CD4-positive, alpha-beta memory T cell (primary cell): ENCODE measurements at regions not wholly inside any gene's neighbourhood (a gene's known extent, or its start where the extent isn't known, plus 50 kb on each side); places are given as distances from the start of the nearest gene placed in this dataset.

ENCODE experiments used
- CTCF ChIA-PET: fragments of 350-600 bp; sonication (Branson Sonifier 250); formaldehyde crosslinking; loops from one replicate; lab custom pipeline; 2021; ENCODE audit warnings: inconsistent platforms; ENCODE audit not compliant: partially characterized antibody; lab: Charles Lee
- POLR2A ChIA-PET: fragments of 350-600 bp; sonication (Branson Sonifier 250); formaldehyde crosslinking; loops from one replicate; lab custom pipeline; 2021; ENCODE audit not compliant: partially characterized antibody; lab: Charles Lee
- DNase-seq, 5 donors: peaks; one replicate each; pipeline versions ENCODE4 v3.0.0 to v3.0.0-alpha.2; 2020 to 2022; ENCODE audit warnings: mixed read lengths in 1 of 5
- H3K27ac ChIP-seq: one replicate; pipeline ENCODE4 v1.7.0; 2013; ENCODE audit warnings: low read depth, low read length
- H3K27me3 ChIP-seq: 2 replicates; pipeline ENCODE4 v1.7.0; 2013; ENCODE audit warnings: mild to moderate bottlenecking, low read length, moderate library complexity; ENCODE audit not compliant: insufficient read depth
- H3K36me3 ChIP-seq: 2 replicates; pipeline ENCODE4 v1.7.0; 2013; ENCODE audit warnings: mild to moderate bottlenecking, low read length, moderate library complexity; ENCODE audit not compliant: insufficient read depth
- H3K4me1 ChIP-seq: 2 replicates; pipeline ENCODE4 v1.7.0; 2013; ENCODE audit warnings: mild to moderate bottlenecking, low read length, moderate library complexity; ENCODE audit not compliant: insufficient read depth
- H3K4me3 ChIP-seq, 2 donors: one replicate each; pipeline ENCODE4 v1.7.0; 2013; ENCODE audit warnings: low read length in 2 of 2, mild to moderate bottlenecking in 1 of 2
- H3K9me3 ChIP-seq, 2 donors: one replicate each; pipeline ENCODE4 v1.7.0; 2013; ENCODE audit warnings: low read length in 2 of 2, control low read depth in 1 of 2; ENCODE audit not compliant: control insufficient read depth in 1 of 2
- H3K27ac Mint-ChIP-seq, 7 donors: one replicate each; pipeline ENCODE4 v1.8.0; 2020 to 2021; ENCODE audit warnings: mixed read lengths in 7 of 7, mild to moderate bottlenecking in 6 of 7, inconsistent platforms in 3 of 7, moderate library complexity in 3 of 7
- H3K27me3 Mint-ChIP-seq, 2 donors: one replicate each; pipeline ENCODE4 v1.8.0; 2020 to 2021; ENCODE audit warnings: mixed read lengths in 2 of 2
- H3K36me3 Mint-ChIP-seq, 2 donors: one replicate each; pipeline ENCODE4 v1.8.0; 2020 to 2021; ENCODE audit warnings: mixed read lengths in 2 of 2, inconsistent platforms in 1 of 2, mild to moderate bottlenecking in 1 of 2
- H3K4me1 Mint-ChIP-seq, 4 donors: one replicate each; pipeline ENCODE4 v1.8.0; 2020 to 2021; ENCODE audit warnings: mixed read lengths in 4 of 4, mild to moderate bottlenecking in 1 of 4
- H3K4me3 Mint-ChIP-seq, 8 donors: one replicate each; pipeline ENCODE4 v1.8.0; 2020 to 2021; ENCODE audit warnings: mixed read lengths in 8 of 8, mild to moderate bottlenecking in 7 of 8, moderate library complexity in 6 of 8, inconsistent platforms in 3 of 8
- H3K9me3 Mint-ChIP-seq, 8 donors: one replicate each; pipeline ENCODE4 v1.8.0; 2020 to 2021; ENCODE audit warnings: mixed read lengths in 8 of 8, mild to moderate bottlenecking in 5 of 8, inconsistent platforms in 3 of 8, moderate library complexity in 1 of 8
- intact Hi-C: fragments of 100-400 bp; cut with micrococcal nuclease; formaldehyde crosslinking; loops from one replicate; pipeline ENCODE4 v1.15.1; 2023

GRCh38 chr2:48017136-48017535, 110.8 kb upstream of the FBXO11 start:
- no peak overlapping the region for H3K4me3 Mint-ChIP-seq
- Histone ChIP-seq H3K9me3 (no peaks in the 10 kb centered on the region), H3K4me3 (no peak overlapping the region), H3K4me1 (no peaks in the 10 kb centered on the region), H3K36me3 (no peaks in the 10 kb centered on the region), H3K27ac (no peak overlapping the region), H3K27me3 (no peaks in the 10 kb centered on the region)
- H3K4me1 Mint-ChIP-seq: no peaks in the 10 kb centered on the region
- H3K36me3 Mint-ChIP-seq: peaks cover 0 to 1% of the 10 kb centered on the region in 2 donors
- ChIA-PET CTCF (interaction anchor here (1.3 to 1.4 kb wide), 3 partner anchors 14 to 160 kb away, joined by 3 to 4 read pairs (median 4); partner anchors contain the start of gene FBXO11), POLR2A (no interaction called here)
- H3K9me3 Mint-ChIP-seq: peaks cover 0 to 17% (median 5%) of the 10 kb centered on the region in 8 donors
- intact Hi-C loops: no loop called here
- H3K27me3 Mint-ChIP-seq: peaks cover 14 to 20% of the 10 kb centered on the region in 2 donors
- no peak for DNase-seq
- no peak overlapping the region for H3K27ac Mint-ChIP-seq

GRCh38 chr2:48018480-48018879, 112.2 kb upstream of the FBXO11 start:
- Mint-ChIP-seq H3K4me3 (no peak overlapping the region), H3K27me3 (peaks cover 17 to 20% of the 10 kb centered on the region in 2 donors), H3K9me3 (peaks cover 0 to 17% (median 5%) of the 10 kb centered on the region in 8 donors), H3K27ac (no peak overlapping the region), H3K4me1 (no peaks in the 10 kb centered on the region), H3K36me3 (peaks cover 0 to 1% of the 10 kb centered on the region in 2 donors)
- no peaks in the 10 kb centered on the region for H3K27me3 ChIP-seq
- H3K36me3 ChIP-seq: no peaks in the 10 kb centered on the region
- ChIA-PET POLR2A (no interaction called here), CTCF (no interaction called here)
- DNase-seq: no peak
- H3K27ac ChIP-seq: no peak overlapping the region
- H3K4me1 ChIP-seq: no peaks in the 10 kb centered on the region
- no peak overlapping the region for H3K4me3 ChIP-seq
- no peaks in the 10 kb centered on the region for H3K9me3 ChIP-seq
- intact Hi-C loops: no loop called here

GRCh38 chr2:48026865-48027264, 120.6 kb upstream of the FBXO11 start:
- H3K27ac ChIP-seq: no peak overlapping the region
- Mint-ChIP-seq H3K4me3 (no peak overlapping the region), H3K36me3 (no peaks in the 10 kb centered on the region), H3K4me1 (no peaks in the 10 kb centered on the region), H3K27ac (no peak overlapping the region), H3K9me3 (no peaks in the 10 kb centered on the region), H3K27me3 (peaks cover 5 to 11% of the 10 kb centered on the region in 2 donors)
- no peaks in the 10 kb centered on the region for H3K9me3 ChIP-seq
- POLR2A ChIA-PET: no interaction called here
- no peaks in the 10 kb centered on the region for H3K27me3 ChIP-seq
- H3K4me1 ChIP-seq: no peaks in the 10 kb centered on the region
- intact Hi-C loops: no loop called here
- DNase-seq: no peak
- H3K36me3 ChIP-seq: no peaks in the 10 kb centered on the region
- CTCF ChIA-PET: no interaction called here
- H3K4me3 ChIP-seq: no peak overlapping the region

GRCh38 chr2:48032765-48033164, 126.5 kb upstream of the FBXO11 start:
- intact Hi-C loops: no loop called here
- POLR2A ChIA-PET: no interaction called here

GRCh38 chr2:48034295-48034694, 128.0 kb upstream of the FBXO11 start:
- no peak overlapping the region for H3K27ac Mint-ChIP-seq
- Histone ChIP-seq H3K27me3 (no peaks in the 10 kb centered on the region), H3K9me3 (peaks cover 0 to 3% of the 10 kb centered on the region in 2 donors), H3K4me3 (no peak overlapping the region), H3K36me3 (no peaks in the 10 kb centered on the region), H3K27ac (no peak overlapping the region), H3K4me1 (no peaks in the 10 kb centered on the region)
- peaks cover 0 to 1% (median 0%) of the 10 kb centered on the region in 4 donors for H3K4me1 Mint-ChIP-seq
- peaks cover 0 to 2% of the 10 kb centered on the region in 2 donors for H3K27me3 Mint-ChIP-seq
- no peak for DNase-seq
- ChIA-PET POLR2A (no interaction called here), CTCF (no interaction called here)
- peaks cover 0 to 19% (median 10%) of the 10 kb centered on the region in 8 donors for H3K9me3 Mint-ChIP-seq
- H3K4me3 Mint-ChIP-seq: no peak overlapping the region
- intact Hi-C loops: no loop called here
- peaks cover 0 to 2% of the 10 kb centered on the region in 2 donors for H3K36me3 Mint-ChIP-seq

More at GRCh38 chr2:48032765-48033164, 126.5 kb upstream of the FBXO11 start:
- Histone ChIP-seq H3K4me3 (no peak overlapping the region), H3K4me1 (no peaks in the 10 kb centered on the region), H3K27me3 (no peaks in the 10 kb centered on the region), H3K36me3 (no peaks in the 10 kb centered on the region), H3K27ac (no peak overlapping the region), H3K9me3 (peaks cover 0 to 3% of the 10 kb centered on the region in 2 donors)
- no peak for DNase-seq
- peaks cover 0 to 14% (median 8%) of the 10 kb centered on the region in 8 donors for H3K9me3 Mint-ChIP-seq
- H3K27me3 Mint-ChIP-seq: peaks cover 0 to 2% of the 10 kb centered on the region in 2 donors
- peaks cover 0 to 2% of the 10 kb centered on the region in 2 donors for H3K36me3 Mint-ChIP-seq
- peaks cover 0 to 1% (median 0%) of the 10 kb centered on the region in 4 donors for H3K4me1 Mint-ChIP-seq
- no peak overlapping the region for H3K4me3 Mint-ChIP-seq
- CTCF ChIA-PET: interaction anchor here (0.6 kb wide), 1 partner anchor 696 kb away, joined by 3 read pairs; no protein-coding TSS in a partner anchor
- H3K27ac Mint-ChIP-seq: no peak overlapping the region

GRCh38 chr2:48036312-48036711, 130.0 kb upstream of the FBXO11 start:
- Histone ChIP-seq H3K36me3 (no peaks in the 10 kb centered on the region), H3K4me1 (no peaks in the 10 kb centered on the region), H3K9me3 (peaks cover 0 to 3% of the 10 kb centered on the region in 2 donors), H3K4me3 (no peak overlapping the region), H3K27me3 (no peaks in the 10 kb centered on the region), H3K27ac (no peak overlapping the region)
- POLR2A ChIA-PET: no interaction called here
- Mint-ChIP-seq H3K27me3 (peaks cover 2 to 10% of the 10 kb centered on the region in 2 donors), H3K9me3 (peaks cover 0 to 26% (median 17%) of the 10 kb centered on the region in 8 donors), H3K36me3 (peaks cover 0 to 2% of the 10 kb centered on the region in 2 donors), H3K27ac (no peak overlapping the region), H3K4me3 (no peak overlapping the region), H3K4me1 (peaks cover 0 to 1% (median 0%) of the 10 kb centered on the region in 4 donors)
- intact Hi-C loops: no loop called here
- no peak for DNase-seq
- CTCF ChIA-PET: no interaction called here

- intact Hi-C loops: no loop called here
- Histone ChIP-seq H3K36me3 (no peaks in the 10 kb centered on the region), H3K4me1 (no peaks in the 10 kb centered on the region), H3K27ac (no peak overlapping the region), H3K4me3 (no peak overlapping the region), H3K9me3 (peaks cover 0 to 3% of the 10 kb centered on the region in 2 donors), H3K27me3 (no peaks in the 10 kb centered on the region)
- DNase-seq: no peak
- POLR2A ChIA-PET: no interaction called here
- Mint-ChIP-seq H3K4me1 (peaks cover 0 to 1% (median 0%) of the 10 kb centered on the region in 4 donors), H3K4me3 (no peak overlapping the region), H3K9me3 (peaks cover 0 to 26% (median 17%) of the 10 kb centered on the region in 8 donors), H3K27ac (no peak overlapping the region), H3K27me3 (peaks cover 4 to 21% of the 10 kb centered on the region in 2 donors), H3K36me3 (peaks cover 2 to 4% of the 10 kb centered on the region in 2 donors)
- CTCF ChIA-PET: no interaction called here
These were observed 133.1 kb upstream of the FBXO11 start for GRCh38 chr2:48039209-48039990.
